Mesodermal cell (in vitro differentiated cells): ENCODE measurements at regions not wholly inside any gene's neighbourhood (a gene's known extent, or its start where the extent isn't known, plus 50 kb on each side); places are given as distances from the start of the nearest gene placed in this dataset.

Source experiments
- H3K27ac ChIP-seq: 2 replicates; pipeline ENCODE4 v1.7.0; 2013; ENCODE audit warnings: mild to moderate bottlenecking, low read depth, low read length, moderate library complexity; ENCODE audit not compliant: severe bottlenecking
- H3K36me3 ChIP-seq: 2 replicates; pipeline ENCODE4 v1.7.1; 2013; ENCODE audit warnings: mild to moderate bottlenecking, low read length, moderate library complexity; ENCODE audit not compliant: control insufficient read depth, insufficient read depth
- H3K4me1 ChIP-seq: one replicate; pipeline ENCODE4 v1.7.1; 2013; ENCODE audit warnings: mild to moderate bottlenecking, low read length; ENCODE audit not compliant: insufficient read depth, control insufficient read depth, poor library complexity, severe bottlenecking
- H3K4me3 ChIP-seq: 2 replicates; pipeline ENCODE4 v1.7.0; 2013; ENCODE audit warnings: low read length, control low read depth, mild to moderate bottlenecking; ENCODE audit not compliant: insufficient read depth, poor library complexity, severe bottlenecking; ENCODE audit errors: extremely low read depth
- H3K9me3 ChIP-seq: 2 replicates; pipeline ENCODE4 v1.7.1; 2013; ENCODE audit warnings: mild to moderate bottlenecking, low read length, moderate library complexity; ENCODE audit not compliant: control insufficient read depth
- WGBS, 2 experiments: methylation state at CpG; one replicate each; pipeline ENCODE4 v1.1.5; 2013; ENCODE audit warnings: missing lambda C conversion rate in 2 of 2; ENCODE audit not compliant: insufficient coverage in 2 of 2; 5-methylcytosine and 5-hydroxymethylcytosine counted together

GRCh38 chr5:60360355-60360754, 339.6 kb downstream of the DEPDC1B start:
- H3K36me3 ChIP-seq, result no peaks in the 10 kb centered on the region
- H3K4me1 ChIP-seq, result no peaks in the 10 kb centered on the region
- no peaks in the 10 kb centered on the region for H3K9me3 ChIP-seq
- no CpG with 5 or more reads among the region's 3 CpGs for WGBS, 2 experiments
- no peak overlapping the region for H3K27ac ChIP-seq
- no peak overlapping the region for H3K4me3 ChIP-seq

GRCh38 chr5:60357302-60357701, 342.7 kb downstream of the DEPDC1B start:
- Histone ChIP-seq H3K4me1 (no peaks in the 10 kb centered on the region), H3K36me3 (no peaks in the 10 kb centered on the region), H3K4me3 (no peak overlapping the region), H3K9me3 (no peaks in the 10 kb centered on the region), H3K27ac (no peak overlapping the region)

GRCh38 chr5:60356745-60357144, 343.2 kb downstream of the DEPDC1B start:
- Histone ChIP-seq H3K9me3 (no peaks in the 10 kb centered on the region), H3K36me3 (no peaks in the 10 kb centered on the region), H3K4me3 (no peak overlapping the region), H3K4me1 (no peaks in the 10 kb centered on the region), H3K27ac (no peak overlapping the region)
- 100% methylated on average over 1 of the region's 2 CpGs; no CpG with 5 or more reads in 1 of the 2 experiments for WGBS, 2 experiments

GRCh38 chr5:60355181-60355580, 344.8 kb downstream of the DEPDC1B start:
- Histone ChIP-seq H3K27ac (no peak overlapping the region), H3K4me3 (no peak overlapping the region), H3K4me1 (no peaks in the 10 kb centered on the region), H3K36me3 (no peaks in the 10 kb centered on the region), H3K9me3 (no peaks in the 10 kb centered on the region)

- no peak overlapping the region for H3K4me3 ChIP-seq
- WGBS, 2 experiments, result 33 to 50% methylated on average over 1 of the region's 1 CpG
- H3K4me1 ChIP-seq, result no peaks in the 10 kb centered on the region
- H3K27ac ChIP-seq, result no peak overlapping the region
- H3K36me3 ChIP-seq, result no peaks in the 10 kb centered on the region
- no peaks in the 10 kb centered on the region for H3K9me3 ChIP-seq
These were observed 345.7 kb downstream of the DEPDC1B start for GRCh38 chr5:60354311-60354710.

GRCh38 chr5:60352992-60353599, 346.9 kb downstream of the DEPDC1B start:
- Histone ChIP-seq H3K36me3 (no peaks in the 10 kb centered on the region), H3K4me3 (no peak overlapping the region), H3K9me3 (no peaks in the 10 kb centered on the region), H3K4me1 (no peaks in the 10 kb centered on the region), H3K27ac (no peak overlapping the region)
- 75 to 86% methylated on average over 1 of the region's 1 CpG for WGBS, 2 experiments

- no peak overlapping the region for H3K27ac ChIP-seq
- H3K9me3 ChIP-seq, result no peaks in the 10 kb centered on the region
- no peaks in the 10 kb centered on the region for H3K36me3 ChIP-seq
- H3K4me3 ChIP-seq, result no peak overlapping the region
- 94 to 100% methylated on average over 1 to 3 of the region's 3 CpGs for WGBS, 2 experiments
- H3K4me1 ChIP-seq, result no peaks in the 10 kb centered on the region
These were observed 349.2 kb downstream of the DEPDC1B start for GRCh38 chr5:60350794-60351193.

GRCh38 chr5:60349891-60350415, 350.0 kb downstream of the DEPDC1B start:
- 93 to 97% methylated on average over 2 of the region's 2 CpGs for WGBS, 2 experiments
- H3K4me1 ChIP-seq, result no peaks in the 10 kb centered on the region
- no peak overlapping the region for H3K4me3 ChIP-seq
- H3K36me3 ChIP-seq, result no peaks in the 10 kb centered on the region
- no peak overlapping the region for H3K27ac ChIP-seq
- no peaks in the 10 kb centered on the region for H3K9me3 ChIP-seq

GRCh38 chr5:60346393-60346792, 353.6 kb downstream of the DEPDC1B start:
- WGBS, 2 experiments, result no CpG with 5 or more reads among the region's 1 CpG
- H3K4me3 ChIP-seq, result no peak overlapping the region
- H3K4me1 ChIP-seq, result no peaks in the 10 kb centered on the region
- no peak overlapping the region for H3K27ac ChIP-seq
- no peaks in the 10 kb centered on the region for H3K36me3 ChIP-seq
- H3K9me3 ChIP-seq, result no peaks in the 10 kb centered on the region

GRCh38 chr5:60343102-60343501, 356.9 kb downstream of the DEPDC1B start:
- Histone ChIP-seq H3K36me3 (no peaks in the 10 kb centered on the region), H3K4me1 (no peaks in the 10 kb centered on the region)
- 93 to 100% methylated on average over 1 to 2 of the region's 4 CpGs for WGBS, 2 experiments

GRCh38 chr5:60340965-60341471, 358.9 kb downstream of the DEPDC1B start:
- WGBS, 2 experiments, result 88 to 100% methylated on average over 1 to 2 of the region's 2 CpGs
- Histone ChIP-seq H3K4me3 (no peak overlapping the region), H3K9me3 (no peaks in the 10 kb centered on the region), H3K27ac (no peak overlapping the region), H3K36me3 (no peaks in the 10 kb centered on the region), H3K4me1 (no peaks in the 10 kb centered on the region)

More at GRCh38 chr5:60343102-60343501, 356.9 kb downstream of the DEPDC1B start:
- Histone ChIP-seq H3K9me3 (no peaks in the 10 kb centered on the region), H3K27ac (no peak overlapping the region), H3K4me3 (no peak overlapping the region)
